H1 (cell line): ENCODE measurements at regions not wholly inside any gene's neighbourhood (a gene's known extent, or its start where the extent isn't known, plus 50 kb on each side); places are given as distances from the start of the nearest gene placed in this dataset.

Source experiments
- CTCF ChIA-PET: fragments of 300-600 bp; sonication (Branson Sonifier 250); formaldehyde crosslinking; loops from one replicate; lab custom pipeline; 2021; ENCODE audit not compliant: partially characterized antibody; lab: Charles Lee
- POLR2A ChIA-PET: fragments of 300-600 bp; sonication (Branson Sonifier 250); formaldehyde crosslinking; loops from one replicate; lab custom pipeline; 2021; ENCODE audit warnings: inconsistent platforms; ENCODE audit not compliant: partially characterized antibody; lab: Charles Lee
- DNase-seq, 2 experiments: peaks; one replicate each; pipeline versions ENCODE4 v3.0.0 to v3.0.0-alpha.2; 2010 to 2022; ENCODE audit warnings: low spot score in 2 of 2, low read depth in 1 of 2, mixed read lengths in 1 of 2
- FAIRE-seq: peaks from 2 replicates; lab custom pipeline; 2011; peaks lifted over from hg19 to GRCh38; lab: Jason Lieb, UNC
- H2AFZ ChIP-seq: 2 replicates; pipeline ENCODE4 v1.8.1; 2012; ENCODE audit warnings: low read length, inconsistent platforms
- H2AK5ac ChIP-seq: 2 replicates; pipeline ENCODE4 v1.6.1; 2013; ENCODE audit warnings: low read depth, low read length
- H2BK120ac ChIP-seq: replicated peaks from 2 replicates; pipeline ENCODE3; 2013; ENCODE audit warnings: low read depth, low read length, inconsistent platforms
- H2BK12ac ChIP-seq: 2 replicates; pipeline ENCODE4 v1.6.1; 2013; ENCODE audit warnings: low read depth, low read length
- H2BK15ac ChIP-seq: 2 replicates; pipeline ENCODE4 v1.6.1; 2013; ENCODE audit warnings: low read length
- H2BK20ac ChIP-seq: 2 replicates; pipeline ENCODE4 v1.6.1; 2013; ENCODE audit warnings: low read length
- H2BK5ac ChIP-seq: 2 replicates; pipeline ENCODE4 v1.6.1; 2013; ENCODE audit warnings: low read depth, low read length
- H3K14ac ChIP-seq: 2 replicates; pipeline ENCODE4 v1.6.1; 2013; ENCODE audit warnings: inconsistent platforms; ENCODE audit not compliant: insufficient read length
- H3K18ac ChIP-seq: 2 replicates; pipeline ENCODE4 v1.6.1; 2013; ENCODE audit warnings: low read length; ENCODE audit errors: extremely low read depth
- H3K23ac ChIP-seq: 2 replicates; pipeline ENCODE4 v1.6.1; 2013; ENCODE audit warnings: inconsistent platforms; ENCODE audit not compliant: insufficient read length
- H3K23me2 ChIP-seq: 2 replicates; pipeline ENCODE4 v1.6.1; 2013; ENCODE audit warnings: low read depth, low read length
- H3K27ac ChIP-seq: 2 replicates; pipeline ENCODE4 v1.6.1; 2011; ENCODE audit warnings: low read depth, low read length, inconsistent platforms
- H3K27me3 ChIP-seq, 4 experiments: replicated peaks in 1 of 4; 1 replicate in 1 of 4; 2 replicates in 3 of 4; pipeline versions ENCODE4 v1.6.1 to v1.8.1; 2011 to 2013; ENCODE audit warnings: low read length in 3 of 4, mild to moderate bottlenecking in 3 of 4, inconsistent platforms in 2 of 4, mixed read lengths in 2 of 4, moderate library complexity in 1 of 4; ENCODE audit not compliant: control insufficient read depth in 3 of 4, insufficient read depth in 3 of 4; ENCODE audit errors: extremely low read depth in 1 of 4
- H3K36me3 ChIP-seq, 4 experiments: 2 replicates each; pipeline versions ENCODE4 v1.6.1 to v1.8.1; 2011 to 2013; ENCODE audit warnings: mild to moderate bottlenecking in 4 of 4, low read length in 3 of 4, moderate library complexity in 2 of 4, control low read depth in 1 of 4, inconsistent platforms in 1 of 4; ENCODE audit not compliant: insufficient read depth in 4 of 4, control insufficient read depth in 2 of 4
- H3K4ac ChIP-seq: replicated peaks from 2 replicates; pipeline ENCODE3; 2013; ENCODE audit warnings: low read length, low read depth, mixed read lengths, inconsistent platforms; ENCODE audit not compliant: insufficient read length
- H3K4me1 ChIP-seq, 4 experiments: replicated peaks in 1 of 4; 1 replicate in 1 of 4; 2 replicates in 3 of 4; pipeline versions ENCODE4 v1.6.1 to v1.8.1; 2011 to 2013; ENCODE audit warnings: low read length in 3 of 4, inconsistent platforms in 2 of 4, mixed read lengths in 1 of 4; ENCODE audit not compliant: insufficient read depth in 4 of 4, control insufficient read depth in 3 of 4
- H3K4me2 ChIP-seq, 2 experiments: 2 replicates each; pipeline versions ENCODE4 v1.6.1 to v1.8.1; 2011 to 2013; ENCODE audit warnings: low read depth in 2 of 2, low read length in 2 of 2, control low read depth in 1 of 2, inconsistent platforms in 1 of 2, mild to moderate bottlenecking in 1 of 2; ENCODE audit not compliant: insufficient read depth in 1 of 2
- H3K4me3 ChIP-seq, 4 experiments: fragments of 200-600, 300-600 bp in 1 of 4; sonication (generic), shearing (Covaris generic), sonication (Bioruptor Twin) in 1 of 4; 2 replicates each; pipeline versions ENCODE4 v1.5.1 to v1.8.1; 2011 to 2016; ENCODE audit warnings: low read length in 4 of 4, low read depth in 3 of 4, control low read depth in 2 of 4, inconsistent platforms in 2 of 4, mild to moderate bottlenecking in 2 of 4, mixed read lengths in 1 of 4, moderate library complexity in 1 of 4; ENCODE audit not compliant: insufficient read depth in 2 of 4; ENCODE audit errors: extremely low read depth in 1 of 4
- H3K56ac ChIP-seq: replicated peaks from 2 replicates; pipeline ENCODE3; 2013; ENCODE audit warnings: low read depth, mild to moderate bottlenecking, mixed read lengths, low read length, inconsistent platforms; ENCODE audit not compliant: insufficient read length
- H3K79me1 ChIP-seq: 2 replicates; pipeline ENCODE4 v1.6.1; 2013; ENCODE audit warnings: low read depth, low read length, control low read depth
- H3K79me2 ChIP-seq, 2 experiments: 2 replicates each; pipeline versions ENCODE4 v1.6.1 to v1.8.1; 2012 to 2013; ENCODE audit warnings: low read length in 2 of 2, mild to moderate bottlenecking in 2 of 2, inconsistent platforms in 1 of 2; ENCODE audit not compliant: insufficient read depth in 2 of 2, control insufficient read depth in 1 of 2
- H3K9ac ChIP-seq, 4 experiments: replicated peaks in 1 of 4; 1 replicate in 1 of 4; 2 replicates in 3 of 4; pipeline versions ENCODE4 v1.6.1 to v1.8.1; 2011 to 2013; ENCODE audit warnings: low read depth in 3 of 4, low read length in 3 of 4, control low read depth in 2 of 4, mild to moderate bottlenecking in 2 of 4, moderate library complexity in 2 of 4, inconsistent platforms in 1 of 4; ENCODE audit errors: extremely low read depth in 1 of 4
- H3K9me3 ChIP-seq, 2 experiments: 2 replicates each; pipeline versions ENCODE4 v1.6.1 to v1.8.1; 2012 to 2013; ENCODE audit warnings: mild to moderate bottlenecking in 2 of 2, moderate library complexity in 2 of 2, control low read depth in 1 of 2, inconsistent platforms in 1 of 2, low read depth in 1 of 2, low read length in 1 of 2, mixed read lengths in 1 of 2; ENCODE audit not compliant: insufficient read depth in 2 of 2
- H4K20me1 ChIP-seq, 2 experiments: replicated peaks in 1 of 2; 2 replicates each; pipeline versions ENCODE3 to v1.8.1; 2011 to 2013; ENCODE audit warnings: inconsistent platforms in 2 of 2, low read length in 2 of 2, mild to moderate bottlenecking in 1 of 2; ENCODE audit not compliant: insufficient read depth in 2 of 2, control insufficient read depth in 1 of 2
- H4K5ac ChIP-seq: 2 replicates; pipeline ENCODE4 v1.6.1; 2013; ENCODE audit warnings: low read length, low read depth, mixed read lengths, inconsistent platforms; ENCODE audit not compliant: insufficient read length
- H4K8ac ChIP-seq: 2 replicates; pipeline ENCODE4 v1.8.0; 2013; ENCODE audit warnings: mild to moderate bottlenecking, moderate library complexity, low read length, inconsistent platforms; ENCODE audit not compliant: insufficient read depth; ENCODE audit errors: extremely low read depth
- H4K91ac ChIP-seq: replicated peaks from 2 replicates; pipeline ENCODE3; 2013; ENCODE audit warnings: low read length, mixed read lengths, inconsistent platforms; ENCODE audit not compliant: insufficient read length
- BCL11A ChIP-seq, 2 experiments: IDR thresholded peaks; one replicate each; pipeline ENCODE4 v1.6.1; 2011; ENCODE audit warnings: low read depth in 2 of 2, low read length in 2 of 2, mild to moderate bottlenecking in 2 of 2
- CBX8 ChIP-seq: fragments of 300-800, 300-1000 bp; sonication (generic); IDR thresholded peaks from 2 replicates; pipeline ENCODE4 v1.7.1; 2016; ENCODE audit warnings: low read depth, low read length, borderline replicate concordance
- CREB1 ChIP-seq: IDR thresholded peaks from 2 replicates; pipeline ENCODE4 v1.6.1; 2012; ENCODE audit warnings: inconsistent platforms
- GABPA ChIP-seq: IDR thresholded peaks from 2 replicates; pipeline ENCODE4 v1.6.1; 2011; ENCODE audit warnings: mild to moderate bottlenecking, low read length, moderate library complexity, borderline replicate concordance; ENCODE audit not compliant: insufficient read depth
- MAFK ChIP-seq: IDR thresholded peaks from 2 replicates; pipeline ENCODE4 v1.6.1; 2012; ENCODE audit warnings: low read depth, mild to moderate bottlenecking, improper control_type of control experiment, low read length
- PHF8 ChIP-seq: fragments of 200-600 bp; sonication (generic); conservative IDR thresholded peaks from 2 replicates; pipeline ENCODE4 v1.7.1; 2012; ENCODE audit warnings: low read depth, mild to moderate bottlenecking, inconsistent platforms, low read length, moderate library complexity
- POU5F1 ChIP-seq: IDR thresholded peaks from 2 replicates; pipeline ENCODE4 v1.6.1; 2011; ENCODE audit warnings: low read depth, mild to moderate bottlenecking, low read length, moderate library complexity
- RAD21 ChIP-seq, 2 experiments: IDR thresholded peaks in 1 of 2; conservative IDR thresholded peaks in 1 of 2; 2 replicates each; pipeline ENCODE4 v1.6.1; 2011; ENCODE audit warnings: low read depth in 2 of 2, low read length in 2 of 2, improper control_type of control experiment in 1 of 2, inconsistent platforms in 1 of 2, mild to moderate bottlenecking in 1 of 2, moderate library complexity in 1 of 2
- SIRT6 ChIP-seq: IDR thresholded peaks from one replicate; pipeline ENCODE4 v1.7.1; 2012; ENCODE audit warnings: low read length, inconsistent platforms
- SP4 ChIP-seq: IDR thresholded peaks from 2 replicates; pipeline ENCODE4 v1.6.1; 2012; ENCODE audit warnings: low read length, inconsistent platforms
- TAF1 ChIP-seq: IDR thresholded peaks from 2 replicates; pipeline ENCODE4 v1.6.1; 2011; ENCODE audit warnings: mild to moderate bottlenecking, low read depth, low read length
- TAF7 ChIP-seq: optimal IDR thresholded peaks from 2 replicates; pipeline ENCODE3; 2011; ENCODE audit warnings: low read depth, mild to moderate bottlenecking, inconsistent platforms, low read length, moderate library complexity, borderline replicate concordance
- WGBS, 2 experiments: shearing (Covaris generic) in 1 of 2; methylation state at CpG; one replicate each; pipeline versions ENCODE4 v1.1.6 to v1.1.7; 2013 to 2015; ENCODE audit warnings: low lambda C conversion rate in 2 of 2, mixed read lengths in 2 of 2, inconsistent platforms in 1 of 2, low coverage in 1 of 2, missing lambda C conversion rate in 1 of 2; ENCODE audit not compliant: insufficient replicate concordance in 2 of 2, insufficient coverage in 1 of 2, insufficient read length in 1 of 2; ENCODE audit errors: extremely low coverage in 1 of 2, missing lambda C conversion rate in 1 of 2; 5-methylcytosine and 5-hydroxymethylcytosine counted together

- H3K79me1 ChIP-seq: no peaks in the 10 kb centered on the region
These were observed 112.9 kb upstream of the VCX start for GRCh38 chrX:7730071-7730470.

More at GRCh38 chrX:7730071-7730470, 112.9 kb upstream of the VCX start:
- Histone ChIP-seq H2AFZ (no peak overlapping the region), H3K18ac (no peak overlapping the region), H2BK20ac (no peak overlapping the region), H4K91ac (no peak overlapping the region), H2BK120ac (no peak overlapping the region), H4K20me1 (no peaks in the 10 kb centered on the region), H2BK15ac (no peak overlapping the region), H3K4me3 (no peak overlapping the region), H3K4me2 (no peak overlapping the region), H3K23ac (no peak overlapping the region), H3K79me2 (no peaks in the 10 kb centered on the region), H4K8ac (no peak overlapping the region), H2BK5ac (no peak overlapping the region), H2BK12ac (no peak overlapping the region), H2AK5ac (no peak overlapping the region), H4K5ac (no peak overlapping the region), H3K14ac (no peak overlapping the region), H3K56ac (no peak overlapping the region), H3K4me1 (no peaks in the 10 kb centered on the region), H3K27me3 (no peaks in the 10 kb centered on the region), H3K36me3 (no peaks in the 10 kb centered on the region), H3K4ac (no peak overlapping the region), H3K27ac (no peak overlapping the region), H3K9ac (no peak overlapping the region), H3K23me2 (no peaks in the 10 kb centered on the region), H3K9me3 (no peaks in the 10 kb centered on the region)
- no peak for DNase-seq
- TF ChIP-seq BCL11A (IDR thresholded peaks at IDR 0.05; ENCODE audit: low read depth in 2 of 2, low read length in 2 of 2) (no peak), GABPA (no peak), CREB1 (no peak), POU5F1 (no peak), RAD21 (IDR thresholded peaks at IDR 0.05 in 1 of 2, conservative IDR thresholded peaks at IDR 0.05 in 1 of 2; ENCODE audit: low read depth in 2 of 2, low read length in 2 of 2) (no peak), SIRT6 (no peak), TAF7 (no peak), MAFK (no peak), CBX8 (no peak), PHF8 (no peak), TAF1 (no peak), SP4 (no peak)
- POLR2A ChIA-PET: no interaction called here
- CTCF ChIA-PET: no interaction called here
- 89% methylated on average over 2 of the region's 2 CpGs; no CpG with 5 or more reads in 1 of the 2 experiments for WGBS, 2 experiments
- FAIRE-seq: no peak
